HepG2 (cell line): ENCODE measurements at regions not wholly inside any gene's neighbourhood (a gene's known extent, or its start where the extent isn't known, plus 50 kb on each side); places are given as distances from the start of the nearest gene placed in this dataset.
A peak's percentile ranks its signal among the peaks of the same experiment; 100 is the strongest.

ENCODE experiments used
- ATAC-seq: fragments of 200-7000 bp; cut with Tn5 transposase; 3 replicates; pipeline ENCODE4 v1.9.1; 2020; ENCODE audit warnings: mild to moderate bottlenecking, moderate library complexity
- BruUV-seq: library from RNA; stranded (reverse); fragments of 400-500 nt; replicated peaks from 2 replicates; lab custom pipeline; 2021; lab: Mats Ljungman, UMichigan
- CTCF ChIA-PET: fragments of 300-600 bp; formaldehyde crosslinking; extraction: SDS; loops from one replicate; lab custom pipeline; 2021; ENCODE audit warnings: low total read pairs, inconsistent platforms, low intra/inter-chr PET ratio; lab: Yijun Ruan, JAX
- POLR2A ChIA-PET: fragments of 350-600 bp; sonication (Branson Sonifier 250); formaldehyde crosslinking; loops from one replicate; lab custom pipeline; 2020; ENCODE audit warnings: antibody characterized with exemption, inconsistent platforms; lab: Yijun Ruan, JAX
- DNase-seq: peaks from one replicate; pipeline ENCODE4 v3.0.0-alpha.2; 2015; ENCODE audit warnings: low spot score
- FAIRE-seq: peaks from 3 replicates; lab custom pipeline; 2011; peaks lifted over from hg19 to GRCh38; lab: Jason Lieb, UNC
- H2AFZ ChIP-seq: one replicate; pipeline ENCODE4 v1.6.1; 2011; ENCODE audit warnings: low read length, inconsistent platforms
- H3K27ac ChIP-seq: fragments of 300-600 bp; 3 replicates; pipeline ENCODE4 v1.8.0; 2011; ENCODE audit warnings: mixed run types, mild to moderate bottlenecking, mixed read lengths, low read length, inconsistent platforms; ENCODE audit not compliant: insufficient read depth; ENCODE audit errors: extremely low read length
- H3K27me3 ChIP-seq, 2 experiments: fragments of 200-600 bp in 1 of 2; 2 replicates in 1 of 2; 3 replicates in 1 of 2; pipeline versions ENCODE4 v1.6.0 to v1.8.0; 2011; ENCODE audit warnings: low read length in 2 of 2, mild to moderate bottlenecking in 2 of 2, moderate library complexity in 2 of 2, inconsistent platforms in 1 of 2; ENCODE audit not compliant: insufficient read depth in 2 of 2, control insufficient read depth in 1 of 2
- H3K36me3 ChIP-seq, 2 experiments: fragments of 200-600 bp in 1 of 2; replicated peaks in 1 of 2; 2 replicates in 1 of 2; 3 replicates in 1 of 2; pipeline versions ENCODE4 v1.5.1 to v1.8.0; 2011; ENCODE audit warnings: low read length in 2 of 2, inconsistent platforms in 1 of 2; ENCODE audit not compliant: insufficient read depth in 2 of 2, control insufficient read depth in 1 of 2
- H3K4me1 ChIP-seq: 2 replicates; pipeline ENCODE4 v1.5.1; 2012; ENCODE audit warnings: low read length, inconsistent platforms; ENCODE audit not compliant: insufficient read depth
- H3K4me2 ChIP-seq: 2 replicates; pipeline ENCODE4 v1.6.0; 2011; ENCODE audit warnings: low read depth, low read length, inconsistent platforms
- H3K4me3 ChIP-seq, 3 experiments: fragments of 200-600 bp in 1 of 3; sonication (generic), shearing (Covaris generic) in 1 of 3; replicated peaks in 1 of 3; 2 replicates each; pipeline ENCODE4 v1.5.1; 2011 to 2016; ENCODE audit warnings: low read length in 3 of 3, inconsistent platforms in 2 of 3, low read depth in 2 of 3, mild to moderate bottlenecking in 2 of 3, control low read depth in 1 of 3, mixed read lengths in 1 of 3; ENCODE audit not compliant: insufficient read depth in 1 of 3
- H3K79me2 ChIP-seq: one replicate; pipeline ENCODE4 v1.6.1; 2011; ENCODE audit warnings: low read length, inconsistent platforms; ENCODE audit not compliant: insufficient read depth
- H3K9ac ChIP-seq: 2 replicates; pipeline ENCODE4 v1.6.0; 2011; ENCODE audit warnings: mild to moderate bottlenecking, low read depth, low read length, inconsistent platforms; ENCODE audit not compliant: insufficient read depth
- H3K9me3 ChIP-seq: 2 replicates; pipeline ENCODE4 v1.5.1; 2012; ENCODE audit warnings: mild to moderate bottlenecking, low read length
- H4K20me1 ChIP-seq: 2 replicates; pipeline ENCODE4 v1.6.0; 2011; ENCODE audit warnings: inconsistent platforms, mild to moderate bottlenecking, low read length, moderate library complexity; ENCODE audit not compliant: insufficient read depth
- MAFK ChIP-seq, 2 experiments: IDR thresholded peaks in 1 of 2; conservative IDR thresholded peaks in 1 of 2; 2 replicates each; pipeline ENCODE4 v1.6.1; 2011; ENCODE audit warnings: improper control_type of control experiment in 2 of 2, low read length in 2 of 2
- ZNF432 ChIP-seq: sonication (generic); formaldehyde crosslinking; IDR thresholded peaks from 2 replicates; pipeline ENCODE4 v1.5.0; 2020; ENCODE audit warnings: missing genetic modification reagents, mild to moderate bottlenecking, borderline replicate concordance
- ZSCAN25 ChIP-seq: sonication (generic); formaldehyde crosslinking; IDR thresholded peaks from 2 replicates; pipeline ENCODE4 v1.8.0; 2022; ENCODE audit warnings: mild to moderate bottlenecking, missing genetic modification reagents
- WGBS: methylation state at CpG from one replicate; pipeline ENCODE4 v1.1.6; 2017; ENCODE audit warnings: low lambda C conversion rate; 5-methylcytosine and 5-hydroxymethylcytosine counted together
- in situ Hi-C: cut with HindIII; loops from 2 replicates; pipeline ENCODE4 v1.10.0; 2017; ENCODE audit warnings: low pct_unique_long_range_greater_than_20kb; ENCODE audit not compliant: extremely low pct_ligation_motif_present
- intact Hi-C: fragments of 100-400 bp; cut with micrococcal nuclease; formaldehyde crosslinking; loops from one replicate; pipeline ENCODE4 v1.10.0; 2022; ENCODE audit not compliant: unreplicated experiment
- TF ChIP-seq, protein P1 (sequence below): sonication (generic); formaldehyde crosslinking; IDR thresholded peaks from 2 replicates; pipeline ENCODE4 v1.4.0; 2020; ENCODE audit warnings: missing genetic modification reagents

DNA sequence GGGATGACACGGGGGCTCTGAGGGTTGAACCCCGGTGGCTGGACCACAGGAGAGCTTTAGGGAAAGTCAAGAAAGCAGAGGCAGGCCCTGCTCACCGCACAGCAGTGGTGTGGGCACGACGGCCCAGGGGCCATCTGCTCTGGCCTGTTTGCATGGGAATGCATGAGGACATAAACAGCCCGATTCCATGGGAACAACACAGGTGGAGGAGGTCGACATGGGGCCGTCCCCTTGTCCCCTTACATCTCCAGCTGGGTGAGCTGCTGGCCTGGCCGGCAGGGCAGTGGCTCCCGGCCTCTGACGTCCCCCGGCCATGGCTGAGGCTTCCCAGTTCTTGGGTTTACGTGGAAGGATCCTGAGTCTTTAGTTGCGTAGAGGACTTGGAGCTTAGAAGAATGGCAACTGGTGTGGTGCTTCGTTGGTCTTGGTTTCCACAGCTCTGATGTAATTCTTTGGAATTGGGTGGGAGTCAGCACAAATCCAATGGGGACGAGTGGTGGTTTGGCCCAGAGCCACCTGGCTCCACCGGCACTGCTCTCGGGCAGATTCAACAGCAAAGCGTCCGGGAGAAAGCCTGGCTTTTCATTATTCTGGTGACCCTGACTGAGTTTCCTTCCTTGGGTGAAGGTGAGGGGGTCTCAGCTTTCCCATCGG is 98.3 kb upstream of the HDAC4 start:
- H3K4me2 ChIP-seq = no peak overlapping the region
- intact Hi-C loops (no loop called here), in situ Hi-C loops (no loop called here)
- peaks cover 12 to 87% of the 10 kb centered on the region in 2 experiments for H3K27me3 ChIP-seq
- no TSS peak for BruUV-seq
- H3K4me1 ChIP-seq = peaks cover 19% of the 10 kb centered on the region
- no peak for ATAC-seq
- no peak for DNase-seq
- H2AFZ ChIP-seq = no peak overlapping the region
- H4K20me1 ChIP-seq = no peaks in the 10 kb centered on the region
- H3K9me3 ChIP-seq = no peaks in the 10 kb centered on the region
- H3K36me3 ChIP-seq = no peaks in the 10 kb centered on the region
- H3K9ac ChIP-seq = no peak overlapping the region
- no peak overlapping the region for H3K27ac ChIP-seq
- 61% methylated on average over 18 of the region's 21 CpGs for WGBS
- no peak for TF ChIP-seq ZSCAN25 (CRISPR knock-in tag)
- peak in 1 of 2 experiments; percentile 36; a peak in 1 of 4 replicates for TF ChIP-seq MAFK (conservative IDR thresholded peaks at IDR 0.05 in 1 of 2, IDR thresholded peaks at IDR 0.05 in 1 of 2; ENCODE audit: low read length in 2 of 2)
- TF ChIP-seq, all 625 proteins: peak for 1
- H3K79me2 ChIP-seq = no peaks in the 10 kb centered on the region
- ChIA-PET POLR2A (no interaction called here), CTCF (no interaction called here)
- H3K4me3 ChIP-seq = no peak overlapping the region
- FAIRE-seq = no peak

DNA sequence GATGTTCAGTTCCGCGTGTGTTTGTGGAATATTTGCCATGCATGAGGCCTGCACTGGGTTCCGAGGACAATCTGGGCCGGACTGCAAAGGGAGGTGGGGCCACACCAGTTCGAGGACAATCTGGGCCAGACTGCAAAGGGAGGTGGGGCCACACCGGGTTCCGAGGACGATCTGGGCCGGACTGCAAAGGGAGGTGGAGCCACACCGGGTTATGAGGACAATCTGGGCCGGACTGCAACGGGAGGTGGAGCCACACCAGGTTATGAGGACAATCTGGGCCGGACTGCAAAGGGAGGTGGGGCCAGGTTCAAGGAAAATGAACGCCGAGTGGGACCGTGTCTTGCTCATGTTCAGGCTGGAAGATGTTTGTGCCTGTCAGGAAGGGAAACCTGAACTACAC is 97.8 kb upstream of the HDAC4 start:
- ChIA-PET CTCF (no interaction called here), POLR2A (no interaction called here)
- TF ChIP-seq, protein P1, sequence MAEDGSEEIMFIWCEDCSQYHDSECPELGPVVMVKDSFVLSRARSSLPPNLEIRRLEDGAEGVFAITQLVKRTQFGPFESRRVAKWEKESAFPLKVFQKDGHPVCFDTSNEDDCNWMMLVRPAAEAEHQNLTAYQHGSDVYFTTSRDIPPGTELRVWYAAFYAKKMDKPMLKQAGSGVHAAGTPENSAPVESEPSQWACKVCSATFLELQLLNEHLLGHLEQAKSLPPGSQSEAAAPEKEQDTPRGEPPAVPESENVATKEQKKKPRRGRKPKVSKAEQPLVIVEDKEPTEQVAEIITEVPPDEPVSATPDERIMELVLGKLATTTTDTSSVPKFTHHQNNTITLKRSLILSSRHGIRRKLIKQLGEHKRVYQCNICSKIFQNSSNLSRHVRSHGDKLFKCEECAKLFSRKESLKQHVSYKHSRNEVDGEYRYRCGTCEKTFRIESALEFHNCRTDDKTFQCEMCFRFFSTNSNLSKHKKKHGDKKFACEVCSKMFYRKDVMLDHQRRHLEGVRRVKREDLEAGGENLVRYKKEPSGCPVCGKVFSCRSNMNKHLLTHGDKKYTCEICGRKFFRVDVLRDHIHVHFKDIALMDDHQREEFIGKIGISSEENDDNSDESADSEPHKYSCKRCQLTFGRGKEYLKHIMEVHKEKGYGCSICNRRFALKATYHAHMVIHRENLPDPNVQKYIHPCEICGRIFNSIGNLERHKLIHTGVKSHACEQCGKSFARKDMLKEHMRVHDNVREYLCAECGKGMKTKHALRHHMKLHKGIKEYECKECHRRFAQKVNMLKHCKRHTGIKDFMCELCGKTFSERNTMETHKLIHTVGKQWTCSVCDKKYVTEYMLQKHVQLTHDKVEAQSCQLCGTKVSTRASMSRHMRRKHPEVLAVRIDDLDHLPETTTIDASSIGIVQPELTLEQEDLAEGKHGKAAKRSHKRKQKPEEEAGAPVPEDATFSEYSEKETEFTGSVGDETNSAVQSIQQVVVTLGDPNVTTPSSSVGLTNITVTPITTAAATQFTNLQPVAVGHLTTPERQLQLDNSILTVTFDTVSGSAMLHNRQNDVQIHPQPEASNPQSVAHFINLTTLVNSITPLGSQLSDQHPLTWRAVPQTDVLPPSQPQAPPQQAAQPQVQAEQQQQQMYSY (CRISPR knock-in tag) = peak; percentile 92
- TF ChIP-seq ZNF432 = no peak
- Histone ChIP-seq H3K9me3 (no peaks in the 10 kb centered on the region), H3K79me2 (no peaks in the 10 kb centered on the region), H3K9ac (no peak overlapping the region), H3K4me3 (no peak overlapping the region), H3K27ac (no peak overlapping the region), H3K4me2 (no peak overlapping the region), H3K4me1 (peaks cover 21% of the 10 kb centered on the region), H3K36me3 (no peaks in the 10 kb centered on the region), H2AFZ (no peak overlapping the region), H4K20me1 (no peaks in the 10 kb centered on the region), H3K27me3 (peaks cover 12 to 87% of the 10 kb centered on the region in 2 experiments)
- no peak for DNase-seq
- WGBS = 22% methylated on average over 16 of the region's 16 CpGs
- ATAC-seq = no peak
- in situ Hi-C loops = no loop called here
- FAIRE-seq = no peak
- BruUV-seq = no TSS peak
- intact Hi-C loops = no loop called here
